OCI-LY3 (cell line): ENCODE measurements at regions not wholly inside any gene's neighbourhood (a gene's known extent, or its start where the extent isn't known, plus 50 kb on each side); places are given as distances from the start of the nearest gene placed in this dataset.

ENCODE experiments used
- H2AFZ ChIP-seq: fragments of 200-600, 300-600 bp; shearing (Covaris generic); 2 replicates; pipeline ENCODE4 v1.6.0; 2014; ENCODE audit warnings: antibody characterized with exemption, low read depth, low read length
- H3K27ac ChIP-seq: fragments of 200-600, 300-600 bp; sonication (generic); 2 replicates; pipeline ENCODE4 v1.5.1; 2014; ENCODE audit warnings: mild to moderate bottlenecking, low read length, moderate library complexity, mixed read lengths
- H3K27me3 ChIP-seq: fragments of 200-600, 300-600 bp; sonication (generic); 2 replicates; pipeline ENCODE4 v1.6.1; 2014; ENCODE audit warnings: low read depth, low read length, mixed read lengths
- H3K36me3 ChIP-seq: fragments of 200-600, 300-600 bp; sonication (generic); replicated peaks from 2 replicates; pipeline ENCODE3; 2014; ENCODE audit warnings: low read depth, low read length, mixed read lengths
- H3K4me1 ChIP-seq: fragments of 300-600, 200-600 bp; sonication (generic); 2 replicates; pipeline ENCODE4 v1.6.1; 2014; ENCODE audit warnings: low read length, mixed read lengths
- H3K4me2 ChIP-seq: fragments of 200-600, 300-600 bp; sonication (generic); 2 replicates; pipeline ENCODE4 v1.6.1; 2014; ENCODE audit warnings: low read length, mixed read lengths
- H3K4me3 ChIP-seq: fragments of 300-600, 200-600 bp; sonication (generic); 2 replicates; pipeline ENCODE4 v1.5.1; 2014; ENCODE audit warnings: antibody characterized with exemption, mild to moderate bottlenecking, low read length, moderate library complexity
- H3K79me2 ChIP-seq: fragments of 300-600, 200-600 bp; shearing (Covaris generic); 2 replicates; pipeline ENCODE4 v1.6.1; 2014; ENCODE audit warnings: mild to moderate bottlenecking, low read length, mixed read lengths
- H3K9ac ChIP-seq: fragments of 300-600, 200-600 bp; shearing (Covaris generic); 2 replicates; pipeline ENCODE4 v1.6.0; 2014; ENCODE audit warnings: mild to moderate bottlenecking, low read length, moderate library complexity
- H3K9me3 ChIP-seq: fragments of 200-600, 300-600 bp; shearing (Covaris generic); 2 replicates; pipeline ENCODE4 v1.6.1; 2014; ENCODE audit warnings: low read length, mixed read lengths; ENCODE audit not compliant: insufficient read depth
- H4K20me1 ChIP-seq: fragments of 200-600, 300-600 bp; sonication (generic); 2 replicates; pipeline ENCODE4 v1.6.1; 2016; ENCODE audit warnings: low read length, mixed read lengths; ENCODE audit not compliant: insufficient read depth
- CTCF ChIP-seq: fragments of 200-600, 300-600 bp; sonication (generic); IDR thresholded peaks from 2 replicates; pipeline ENCODE4 v1.5.1; 2014; ENCODE audit warnings: antibody characterized with exemption, low read length, low read depth
- EZH2phosphoT487 ChIP-seq: fragments of 200-600 bp; shearing (Covaris generic); IDR thresholded peaks from 2 replicates; pipeline ENCODE4 v1.6.1; 2018; ENCODE audit warnings: antibody characterized with exemption, mixed run types, low read depth

- no peak overlapping the region for H3K9ac ChIP-seq
- H3K4me2 ChIP-seq = no peak overlapping the region
- no peaks in the 10 kb centered on the region for H3K36me3 ChIP-seq
- no peaks in the 10 kb centered on the region for H3K4me1 ChIP-seq
- H4K20me1 ChIP-seq = no peaks in the 10 kb centered on the region
- no peaks in the 10 kb centered on the region for H3K9me3 ChIP-seq
- no peak for TF ChIP-seq EZH2phosphoT487
- no peak for TF ChIP-seq CTCF
- H3K79me2 ChIP-seq = no peaks in the 10 kb centered on the region
- H3K27me3 ChIP-seq = peaks cover 2% of the 10 kb centered on the region; the same call in 1 of the 2 replicates
- H3K4me3 ChIP-seq = no peak overlapping the region
- H3K27ac ChIP-seq = no peak overlapping the region
- no peak overlapping the region for H2AFZ ChIP-seq
Observed at GRCh38 chr10:78470267-78471103, 436.8 kb downstream of the RPS24 start.

DNA sequence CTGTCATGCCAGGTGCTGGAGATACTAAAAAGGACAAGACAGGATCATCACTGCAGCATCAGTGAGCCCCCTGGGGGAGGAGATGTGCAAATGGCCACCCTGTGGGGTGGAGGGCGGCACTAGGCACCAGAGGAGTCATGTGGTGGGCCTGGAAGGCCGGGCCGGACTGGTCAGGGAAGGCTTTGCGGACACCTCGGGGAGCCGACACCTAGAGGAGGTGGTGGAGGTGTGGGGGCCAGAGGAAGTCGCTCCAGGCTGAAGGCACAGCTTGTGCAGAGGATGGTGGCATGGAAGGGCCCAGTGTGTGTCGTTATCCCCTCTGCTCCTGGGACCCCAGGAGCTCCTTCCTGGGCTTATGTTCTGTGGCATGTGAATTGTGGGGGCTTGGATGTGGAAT, 437.7 kb downstream of the RPS24 start:
- H3K4me1 ChIP-seq = no peaks in the 10 kb centered on the region
- no peaks in the 10 kb centered on the region for H3K36me3 ChIP-seq
- H3K9ac ChIP-seq = no peak overlapping the region
- H3K27me3 ChIP-seq = peaks cover 2% of the 10 kb centered on the region; the same call in 1 of the 2 replicates
- no peaks in the 10 kb centered on the region for H3K9me3 ChIP-seq
- no peak overlapping the region for H2AFZ ChIP-seq
- H3K4me2 ChIP-seq = no peak overlapping the region
- H3K27ac ChIP-seq = no peak overlapping the region
- no peak overlapping the region for H3K4me3 ChIP-seq
- no peaks in the 10 kb centered on the region for H3K79me2 ChIP-seq
- no peak for TF ChIP-seq CTCF
- TF ChIP-seq EZH2phosphoT487 = no peak
- no peaks in the 10 kb centered on the region for H4K20me1 ChIP-seq

GRCh38 chr10:78471723-78472550, 438.3 kb downstream of the RPS24 start:
- H3K9me3 ChIP-seq = no peaks in the 10 kb centered on the region
- no peak overlapping the region for H3K4me3 ChIP-seq
- no peaks in the 10 kb centered on the region for H3K36me3 ChIP-seq
- H3K27me3 ChIP-seq = peaks cover 2% of the 10 kb centered on the region; the same call in 1 of the 2 replicates
- TF ChIP-seq EZH2phosphoT487 = no peak
- no peak for TF ChIP-seq CTCF
- H3K9ac ChIP-seq = no peak overlapping the region
- H3K4me1 ChIP-seq = no peaks in the 10 kb centered on the region
- no peaks in the 10 kb centered on the region for H4K20me1 ChIP-seq
- H3K79me2 ChIP-seq = no peaks in the 10 kb centered on the region
- H3K4me2 ChIP-seq = no peak overlapping the region
- no peak overlapping the region for H2AFZ ChIP-seq
- H3K27ac ChIP-seq = no peak overlapping the region

DNA sequence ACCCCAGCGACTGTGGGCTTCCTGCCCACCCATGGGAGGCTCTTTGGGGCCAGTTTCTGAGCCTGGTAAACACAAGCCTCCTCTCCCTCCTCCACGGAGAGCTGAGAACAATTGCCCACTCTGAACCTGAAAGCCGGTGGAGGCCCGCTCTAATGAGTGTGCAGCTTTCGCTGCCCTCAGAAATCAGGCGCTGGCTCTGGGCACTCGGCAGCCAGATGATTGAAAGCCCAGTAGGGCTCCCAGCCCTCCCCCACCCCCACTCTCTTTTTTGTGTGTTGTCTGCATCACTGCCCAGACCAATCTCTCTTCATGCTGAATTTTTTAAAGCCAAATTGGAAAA, 438.9 kb downstream of the RPS24 start:
- Histone ChIP-seq H3K4me3 (no peak overlapping the region), H3K27me3 (peaks cover 2% of the 10 kb centered on the region; the same call in 1 of the 2 replicates), H2AFZ (no peak overlapping the region), H3K79me2 (no peaks in the 10 kb centered on the region), H3K4me1 (no peaks in the 10 kb centered on the region), H3K27ac (no peak overlapping the region), H3K9ac (no peak overlapping the region), H3K9me3 (no peaks in the 10 kb centered on the region), H4K20me1 (no peaks in the 10 kb centered on the region), H3K4me2 (no peak overlapping the region), H3K36me3 (no peaks in the 10 kb centered on the region)
- no peak for TF ChIP-seq CTCF
- TF ChIP-seq EZH2phosphoT487 = no peak
